ENCODE measurements at regions not wholly inside any gene's neighbourhood (a gene's known extent, or its start where the extent isn't known, plus 50 kb on each side); places are given as distances from the start of the nearest gene placed in this dataset.

GRCh38 chr2:236657215-236657614 lies 87.6 kb downstream of the ACKR3 start:
- no peak overlapping the region for H3K9ac ChIP-seq (ENCODE audit: low read depth, low read length)
- no peaks in the 10 kb centered on the region for H3K36me3 ChIP-seq (ENCODE audit: control insufficient read depth, insufficient read depth, low read length)
- no peak overlapping the region for H3K4me3 ChIP-seq (ENCODE audit: low read depth, low read length)
- no peaks in the 10 kb centered on the region for H3K9me3 ChIP-seq (ENCODE audit: control insufficient read depth, insufficient read depth, low read length)
- peaks cover 10% of the 10 kb centered on the region for H3K4me1 ChIP-seq (ENCODE audit: control insufficient read depth, insufficient read depth, low read length)
- H3K27me3 ChIP-seq (ENCODE audit: control insufficient read depth, insufficient read depth, low read length) = no peaks in the 10 kb centered on the region

DNA sequence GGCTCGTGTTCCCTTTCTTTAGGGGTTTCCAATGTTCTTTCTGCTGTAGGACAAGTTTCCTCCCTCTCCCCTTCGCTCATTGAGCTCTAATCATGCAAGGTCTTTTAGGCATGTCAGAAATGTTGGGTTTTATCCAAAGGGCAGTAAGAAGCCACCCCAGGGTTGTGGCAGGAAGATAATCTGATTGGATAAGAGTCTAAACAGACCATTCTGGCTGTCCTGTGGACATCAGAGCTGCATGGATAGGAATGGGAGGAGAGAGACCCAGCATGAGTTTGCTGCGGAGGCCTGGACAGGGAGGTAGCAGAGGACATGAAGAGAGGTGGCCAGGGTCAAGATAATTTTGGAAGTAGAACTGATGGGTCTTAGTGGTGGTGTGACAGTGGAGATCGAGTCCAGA lies 88.2 kb downstream of the ACKR3 start:
- no peak overlapping the region for H3K4me3 ChIP-seq (ENCODE audit: low read depth, low read length)
- H3K9ac ChIP-seq (ENCODE audit: low read depth, low read length) = no peak overlapping the region
- H3K27me3 ChIP-seq (ENCODE audit: control insufficient read depth, insufficient read depth, low read length) = no peaks in the 10 kb centered on the region
- peaks cover 10% of the 10 kb centered on the region for H3K4me1 ChIP-seq (ENCODE audit: control insufficient read depth, insufficient read depth, low read length)
- H3K9me3 ChIP-seq (ENCODE audit: control insufficient read depth, insufficient read depth, low read length) = no peaks in the 10 kb centered on the region
- no peaks in the 10 kb centered on the region for H3K36me3 ChIP-seq (ENCODE audit: control insufficient read depth, insufficient read depth, low read length)

GRCh38 chr2:236658974-236659757 lies 89.5 kb downstream of the ACKR3 start:
- no peaks in the 10 kb centered on the region for H3K9me3 ChIP-seq (ENCODE audit: control insufficient read depth, insufficient read depth, low read length)
- no peak overlapping the region for H3K9ac ChIP-seq (ENCODE audit: low read depth, low read length)
- H3K36me3 ChIP-seq (ENCODE audit: control insufficient read depth, insufficient read depth, low read length) = no peaks in the 10 kb centered on the region
- H3K27me3 ChIP-seq (ENCODE audit: control insufficient read depth, insufficient read depth, low read length) = no peaks in the 10 kb centered on the region
- H3K4me3 ChIP-seq (ENCODE audit: low read depth, low read length) = no peak overlapping the region
- peaks cover 10% of the 10 kb centered on the region for H3K4me1 ChIP-seq (ENCODE audit: control insufficient read depth, insufficient read depth, low read length)

DNA sequence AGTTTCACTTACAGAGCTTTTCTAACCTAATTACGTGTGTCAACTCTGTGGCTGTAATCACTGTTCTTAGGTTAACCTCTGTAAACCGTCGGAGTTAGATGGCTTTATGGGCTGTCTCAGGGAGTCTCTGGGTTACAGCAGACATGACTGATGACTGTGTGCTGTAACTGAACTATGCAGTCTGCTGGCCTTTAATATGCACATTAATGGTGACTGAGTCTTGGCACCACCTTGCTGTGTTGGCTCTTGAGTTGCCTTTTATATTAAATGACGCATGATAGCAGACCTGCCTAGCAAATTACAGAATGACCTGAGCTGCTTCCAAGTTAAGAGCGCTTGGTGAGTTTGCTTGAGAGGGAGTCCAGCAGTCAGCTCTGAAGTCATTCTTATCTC lies 90.1 kb downstream of the ACKR3 start:
- no peaks in the 10 kb centered on the region for H3K9me3 ChIP-seq (ENCODE audit: control insufficient read depth, insufficient read depth, low read length)

DNA sequence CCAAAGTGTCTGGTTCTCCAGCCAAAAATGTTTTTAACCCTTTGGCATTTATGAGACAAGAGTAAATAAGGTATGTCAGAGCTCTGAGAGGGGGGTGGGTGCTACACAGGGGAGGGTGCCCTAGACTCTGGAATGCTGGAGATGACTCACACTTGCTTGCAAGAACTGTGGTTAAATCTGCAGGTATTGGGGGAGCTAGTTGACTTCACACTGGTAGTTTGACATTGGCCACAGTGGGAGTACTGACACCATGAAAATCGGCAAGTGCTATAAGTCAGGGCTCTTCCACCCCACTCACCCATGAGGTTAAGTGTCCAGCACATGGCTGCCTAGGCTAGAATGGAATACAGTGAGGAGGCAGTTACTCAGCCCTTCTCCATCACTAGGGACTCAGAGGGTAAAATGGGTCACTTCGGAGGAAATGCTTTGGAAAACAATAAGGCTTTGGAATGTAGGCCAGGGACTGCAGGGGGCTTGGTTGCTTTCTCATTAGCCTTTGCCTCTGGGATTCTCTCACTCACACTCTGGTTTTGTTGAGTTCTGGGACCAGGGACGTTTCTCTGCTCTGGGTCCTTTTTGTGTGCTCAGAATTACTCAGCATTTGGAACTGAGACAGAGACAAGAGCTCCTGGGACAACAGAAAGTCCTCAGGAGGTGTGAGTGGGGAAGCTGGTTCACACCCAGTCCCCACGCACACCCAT lies 91.6 kb downstream of the ACKR3 start:
- H3K9ac ChIP-seq (ENCODE audit: low read depth, low read length) = no peak overlapping the region
- peaks cover 3% of the 10 kb centered on the region for H3K9me3 ChIP-seq (ENCODE audit: control insufficient read depth, insufficient read depth, low read length)
- H3K36me3 ChIP-seq (ENCODE audit: control insufficient read depth, insufficient read depth, low read length) = no peaks in the 10 kb centered on the region
- no peaks in the 10 kb centered on the region for H3K27me3 ChIP-seq (ENCODE audit: control insufficient read depth, insufficient read depth, low read length)
- H3K4me1 ChIP-seq (ENCODE audit: control insufficient read depth, insufficient read depth, low read length) = peaks cover 10% of the 10 kb centered on the region
- H3K4me3 ChIP-seq (ENCODE audit: low read depth, low read length) = no peak overlapping the region

More for the DNA sequence above, 90.1 kb downstream of the ACKR3 start:
- Histone ChIP-seq H3K27me3 (ENCODE audit: control insufficient read depth, insufficient read depth, low read length) (no peaks in the 10 kb centered on the region), H3K9ac (ENCODE audit: low read depth, low read length) (no peak overlapping the region), H3K36me3 (ENCODE audit: control insufficient read depth, insufficient read depth, low read length) (no peaks in the 10 kb centered on the region), H3K4me3 (ENCODE audit: low read depth, low read length) (no peak overlapping the region), H3K4me1 (ENCODE audit: control insufficient read depth, insufficient read depth, low read length) (peaks cover 10% of the 10 kb centered on the region)

GRCh38 chr2:236661762-236662110 lies 92.1 kb downstream of the ACKR3 start:
- Histone ChIP-seq H3K27me3 (ENCODE audit: control insufficient read depth, insufficient read depth, low read length) (no peaks in the 10 kb centered on the region), H3K4me1 (ENCODE audit: control insufficient read depth, insufficient read depth, low read length) (peaks cover 10% of the 10 kb centered on the region), H3K36me3 (ENCODE audit: control insufficient read depth, insufficient read depth, low read length) (no peaks in the 10 kb centered on the region), H3K9ac (ENCODE audit: low read depth, low read length) (no peak overlapping the region), H3K4me3 (ENCODE audit: low read depth, low read length) (no peak overlapping the region), H3K9me3 (ENCODE audit: control insufficient read depth, insufficient read depth, low read length) (peaks cover 8% of the 10 kb centered on the region)

- no peak overlapping the region for H3K4me3 ChIP-seq (ENCODE audit: low read depth, low read length)
- H3K9ac ChIP-seq (ENCODE audit: low read depth, low read length) = no peak overlapping the region
- H3K4me1 ChIP-seq (ENCODE audit: control insufficient read depth, insufficient read depth, low read length) = peaks cover 10% of the 10 kb centered on the region
- H3K9me3 ChIP-seq (ENCODE audit: control insufficient read depth, insufficient read depth, low read length) = peaks cover 10% of the 10 kb centered on the region
- H3K27me3 ChIP-seq (ENCODE audit: control insufficient read depth, insufficient read depth, low read length) = no peaks in the 10 kb centered on the region
- H3K36me3 ChIP-seq (ENCODE audit: control insufficient read depth, insufficient read depth, low read length) = no peaks in the 10 kb centered on the region
Observed at GRCh38 chr2:236662231-236663185, 92.9 kb downstream of the ACKR3 start.

GRCh38 chr2:236663287-236664101 lies 93.9 kb downstream of the ACKR3 start:
- Histone ChIP-seq H3K9me3 (ENCODE audit: control insufficient read depth, insufficient read depth, low read length) (peaks cover 10% of the 10 kb centered on the region), H3K27me3 (ENCODE audit: control insufficient read depth, insufficient read depth, low read length) (no peaks in the 10 kb centered on the region), H3K36me3 (ENCODE audit: control insufficient read depth, insufficient read depth, low read length) (no peaks in the 10 kb centered on the region), H3K4me3 (ENCODE audit: low read depth, low read length) (no peak overlapping the region), H3K9ac (ENCODE audit: low read depth, low read length) (no peak overlapping the region), H3K4me1 (ENCODE audit: control insufficient read depth, insufficient read depth, low read length) (peaks cover 10% of the 10 kb centered on the region)

- Histone ChIP-seq H3K9ac (ENCODE audit: low read depth, low read length) (no peak overlapping the region), H3K36me3 (ENCODE audit: control insufficient read depth, insufficient read depth, low read length) (no peaks in the 10 kb centered on the region), H3K4me3 (ENCODE audit: low read depth, low read length) (no peak overlapping the region), H3K9me3 (ENCODE audit: control insufficient read depth, insufficient read depth, low read length) (peaks cover 10% of the 10 kb centered on the region), H3K4me1 (ENCODE audit: control insufficient read depth, insufficient read depth, low read length) (peaks cover 10% of the 10 kb centered on the region), H3K27me3 (ENCODE audit: control insufficient read depth, insufficient read depth, low read length) (no peaks in the 10 kb centered on the region)
Observed at GRCh38 chr2:236664136-236664535, 94.5 kb downstream of the ACKR3 start.

DNA sequence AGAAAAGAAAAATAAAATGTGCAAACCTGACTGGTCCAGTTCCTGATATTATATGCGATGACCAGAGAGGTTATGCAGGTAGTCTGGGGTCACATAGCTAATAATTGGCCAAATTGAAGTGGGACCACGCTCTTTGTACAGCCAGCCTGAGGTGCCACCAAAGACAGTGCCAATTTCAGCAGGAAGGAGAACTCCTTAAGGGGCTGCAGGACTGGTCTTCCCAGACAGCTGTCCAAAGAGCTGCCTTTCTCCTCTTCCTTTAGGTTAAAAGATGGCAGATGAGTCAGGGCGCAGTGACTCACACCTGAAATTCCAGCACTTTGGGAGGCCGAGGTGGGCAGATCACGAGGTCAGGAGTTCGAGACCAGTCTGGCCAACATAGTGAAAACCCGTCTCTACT lies 95.5 kb downstream of the ACKR3 start:
- Histone ChIP-seq H3K27me3 (ENCODE audit: control insufficient read depth, insufficient read depth, low read length) (no peaks in the 10 kb centered on the region), H3K36me3 (ENCODE audit: control insufficient read depth, insufficient read depth, low read length) (no peaks in the 10 kb centered on the region), H3K9me3 (ENCODE audit: control insufficient read depth, insufficient read depth, low read length) (peaks cover 10% of the 10 kb centered on the region), H3K4me1 (ENCODE audit: control insufficient read depth, insufficient read depth, low read length) (peaks cover 10% of the 10 kb centered on the region), H3K4me3 (ENCODE audit: low read depth, low read length) (no peak overlapping the region), H3K9ac (ENCODE audit: low read depth, low read length) (no peak overlapping the region)

DNA sequence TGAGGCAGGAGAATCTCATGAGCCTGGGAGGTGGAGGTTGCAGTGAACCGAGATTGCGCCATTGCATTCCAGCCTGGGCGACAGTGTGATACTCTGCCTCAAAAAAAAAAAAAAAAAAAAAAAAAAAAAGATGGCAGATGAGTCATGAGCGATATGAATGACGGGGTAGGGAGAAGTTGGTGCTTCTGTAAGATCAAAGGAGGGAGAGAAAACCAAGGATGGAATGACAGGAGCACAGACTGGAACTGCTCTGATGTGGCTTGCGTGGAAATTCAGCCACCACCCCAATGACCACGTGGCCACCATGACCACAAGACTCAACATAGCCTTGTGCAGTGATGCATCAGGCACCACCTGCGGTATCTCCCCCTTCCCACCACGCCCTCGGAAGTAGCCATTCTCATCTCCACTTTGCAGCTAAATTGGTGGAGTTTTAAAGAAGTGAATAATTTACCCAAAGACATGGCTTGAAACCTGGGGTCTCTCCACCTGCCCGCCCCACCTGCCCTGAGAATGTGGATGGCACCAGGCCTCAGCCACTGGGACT lies 96.0 kb downstream of the ACKR3 start:
- H3K27me3 ChIP-seq (ENCODE audit: control insufficient read depth, insufficient read depth, low read length) = no peaks in the 10 kb centered on the region
- peaks cover 10% of the 10 kb centered on the region for H3K9me3 ChIP-seq (ENCODE audit: control insufficient read depth, insufficient read depth, low read length)
- H3K4me3 ChIP-seq (ENCODE audit: low read depth, low read length) = no peak overlapping the region
- H3K36me3 ChIP-seq (ENCODE audit: control insufficient read depth, insufficient read depth, low read length) = no peaks in the 10 kb centered on the region
- H3K4me1 ChIP-seq (ENCODE audit: control insufficient read depth, insufficient read depth, low read length) = peaks cover 9% of the 10 kb centered on the region
- H3K9ac ChIP-seq (ENCODE audit: low read depth, low read length) = no peak overlapping the region
